Ishikawa (cell line): ENCODE measurements at regions not wholly inside any gene's neighbourhood (a gene's known extent, or its start where the extent isn't known, plus 50 kb on each side); places are given as distances from the start of the nearest gene placed in this dataset.

Experiments
- CEBPB ChIP-seq: IDR thresholded peaks from 2 replicates; pipeline ENCODE4 v1.6.1; 2012
- CREB1 ChIP-seq: IDR thresholded peaks from 2 replicates; pipeline ENCODE4 v1.6.1; 2012; ENCODE audit warnings: low read depth
- EGR1 ChIP-seq: IDR thresholded peaks from 2 replicates; pipeline ENCODE4 v1.6.1; 2012
- EP300 ChIP-seq: IDR thresholded peaks from 2 replicates; pipeline ENCODE4 v1.6.1; 2012; ENCODE audit warnings: borderline replicate concordance
- FOXM1 ChIP-seq: IDR thresholded peaks from 2 replicates; pipeline ENCODE4 v1.6.1; 2012; ENCODE audit warnings: low read depth, borderline replicate concordance
- MAX ChIP-seq: IDR thresholded peaks from 2 replicates; pipeline ENCODE4 v1.6.1; 2012
- NFIC ChIP-seq: IDR thresholded peaks from 2 replicates; pipeline ENCODE4 v1.6.1; 2012
- RAD21 ChIP-seq: IDR thresholded peaks from 2 replicates; pipeline ENCODE4 v1.6.1; 2012; ENCODE audit warnings: low read depth
- REST ChIP-seq: IDR thresholded peaks from 2 replicates; pipeline ENCODE4 v1.6.1; 2012; ENCODE audit warnings: low read depth, mild to moderate bottlenecking
- TAF1 ChIP-seq: IDR thresholded peaks from 2 replicates; pipeline ENCODE4 v1.6.1; 2012; ENCODE audit warnings: low read depth, mild to moderate bottlenecking
- TCF12 ChIP-seq: IDR thresholded peaks from 2 replicates; pipeline ENCODE4 v1.6.1; 2012; ENCODE audit warnings: low read depth
- TEAD4 ChIP-seq: IDR thresholded peaks from 2 replicates; pipeline ENCODE4 v1.6.1; 2012
- YY1 ChIP-seq: IDR thresholded peaks from 2 replicates; pipeline ENCODE4 v1.6.1; 2012; ENCODE audit warnings: low read depth
- ZBTB7A ChIP-seq: IDR thresholded peaks from 2 replicates; pipeline ENCODE4 v1.6.1; 2012; ENCODE audit warnings: low read depth
- TF ChIP-seq, protein P1 (sequence below): IDR thresholded peaks from 2 replicates; pipeline ENCODE4 v1.6.1; 2012

- TF ChIP-seq CEBPB, result no peak
- TF ChIP-seq CREB1, result no peak
- no peak for TF ChIP-seq YY1
- no peak for TF ChIP-seq FOXM1
- TF ChIP-seq TCF12, result no peak
- TF ChIP-seq TAF1, result no peak
- no peak for TF ChIP-seq TEAD4
- TF ChIP-seq ZBTB7A, result no peak
- TF ChIP-seq EP300, result no peak
These were observed 470.6 kb upstream of the GALNTL6 start for GRCh38 chr4:171342646-171343045.

DNA sequence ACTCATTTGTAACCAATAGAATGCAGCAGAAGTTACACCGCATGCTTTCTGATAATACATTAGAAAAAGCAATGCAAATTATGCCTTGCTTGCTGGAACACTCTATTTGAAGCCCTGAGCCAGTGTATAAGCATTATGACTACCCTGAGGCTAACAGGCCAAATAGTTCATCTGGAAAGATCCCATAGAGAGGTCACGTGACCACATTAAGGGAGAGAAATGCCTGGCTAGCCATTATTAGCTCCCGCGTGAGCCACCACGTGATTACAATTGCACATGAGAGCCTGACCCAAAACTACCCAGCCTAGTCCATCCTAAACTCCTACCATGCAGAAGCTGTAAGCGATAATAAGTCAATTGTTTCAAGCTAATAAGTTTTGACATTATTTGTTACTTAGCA is 472.9 kb upstream of the GALNTL6 start:
- TF ChIP-seq REST (no peak), TCF12 (no peak), RAD21 (no peak), MAX (no peak), FOXM1 (no peak), YY1 (no peak), TEAD4 (no peak), TAF1 (no peak), ZBTB7A (no peak), NFIC (no peak)

DNA sequence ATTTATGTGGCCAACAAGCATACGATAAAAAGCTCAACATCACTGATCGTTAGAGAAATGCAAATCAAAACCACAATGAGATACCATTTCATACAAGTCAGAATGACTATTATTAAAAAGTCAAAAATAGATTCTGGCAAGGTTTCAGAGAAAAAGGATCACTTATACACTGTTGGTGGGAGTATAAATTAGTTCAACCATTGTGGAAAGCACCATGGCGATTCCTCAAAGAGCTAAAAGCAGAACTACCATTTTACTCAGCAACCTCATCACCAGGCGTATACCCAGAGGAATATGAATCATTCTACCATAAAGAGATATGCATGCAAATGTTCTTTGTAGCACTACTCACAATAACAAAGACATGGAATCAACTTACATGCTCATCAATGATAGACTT is 478.7 kb upstream of the GALNTL6 start:
- TF ChIP-seq TEAD4 (no peak), YY1 (no peak), FOXM1 (no peak), TCF12 (no peak), CEBPB (no peak), RAD21 (no peak), REST (no peak), TAF1 (no peak), NFIC (no peak), MAX (no peak), EP300 (no peak), ZBTB7A (no peak)
- TF ChIP-seq, protein P1, sequence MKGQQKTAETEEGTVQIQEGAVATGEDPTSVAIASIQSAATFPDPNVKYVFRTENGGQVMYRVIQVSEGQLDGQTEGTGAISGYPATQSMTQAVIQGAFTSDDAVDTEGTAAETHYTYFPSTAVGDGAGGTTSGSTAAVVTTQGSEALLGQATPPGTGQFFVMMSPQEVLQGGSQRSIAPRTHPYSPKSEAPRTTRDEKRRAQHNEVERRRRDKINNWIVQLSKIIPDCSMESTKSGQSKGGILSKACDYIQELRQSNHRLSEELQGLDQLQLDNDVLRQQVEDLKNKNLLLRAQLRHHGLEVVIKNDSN, result no peak

GRCh38 chr4:171308661-171309060 is 504.5 kb upstream of the GALNTL6 start:
- TF ChIP-seq MAX, result no peak
- no peak for TF ChIP-seq TCF12
- TF ChIP-seq EP300, result no peak
- no peak for TF ChIP-seq YY1
- no peak for TF ChIP-seq NFIC
- TF ChIP-seq ZBTB7A, result no peak
- TF ChIP-seq, protein P1, result no peak
- TF ChIP-seq RAD21, result no peak
- TF ChIP-seq REST, result no peak
- TF ChIP-seq CEBPB, result no peak

DNA sequence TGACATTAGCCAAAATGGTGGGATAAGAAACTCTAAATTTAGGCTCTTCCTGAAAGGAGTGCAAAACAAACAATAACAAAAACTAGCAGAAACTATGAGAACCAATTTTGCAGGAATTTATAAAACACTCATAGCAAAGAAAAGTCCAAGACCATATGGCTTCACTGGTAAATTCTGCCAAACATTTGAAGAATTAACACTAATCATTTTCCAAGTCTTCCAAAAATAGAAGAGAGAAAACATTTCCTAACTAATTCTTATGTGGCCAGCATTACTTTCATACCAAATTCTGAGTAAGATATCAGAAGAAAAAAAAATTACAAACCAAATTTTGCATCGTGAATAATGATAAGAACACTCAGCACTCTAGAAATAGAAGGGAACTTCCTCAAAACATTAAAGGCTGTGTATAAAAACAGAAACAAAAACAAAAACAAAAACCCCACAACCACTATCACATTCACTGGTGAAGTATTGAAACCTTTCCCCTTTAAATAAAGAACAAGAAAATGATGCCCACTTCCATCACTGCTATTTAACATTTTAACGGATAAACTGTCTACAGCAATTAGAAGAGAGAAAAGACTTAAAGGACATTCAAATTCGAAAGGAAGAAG is 524.3 kb upstream of the GALNTL6 start:
- no peak for TF ChIP-seq EGR1
- TF ChIP-seq, protein P1, result no peak
- TF ChIP-seq TAF1, result no peak
